ENCODE measurements at regions not wholly inside any gene's neighbourhood (a gene's known extent, or its start where the extent isn't known, plus 50 kb on each side); places are given as distances from the start of the nearest gene placed in this dataset.
"Not testable (repeated sequence)": the region's sequence is repeated elsewhere in the genome, so short reads cannot be mapped to it uniquely, and the experiment has no call there.

GRCh38 chrX:121407627-121408026 is 360.2 kb downstream of the GLUD2 start:
- no peak for DNase-seq (ENCODE audit: low read depth in 2 of 3, low spot score in 2 of 3)

- DNase-seq (ENCODE audit: low read depth in 2 of 3, low spot score in 2 of 3): not testable (repeated sequence)
Observed at GRCh38 chrX:121431514-121431913, 384.1 kb downstream of the GLUD2 start.

- no peak for DNase-seq (ENCODE audit: low read depth in 2 of 3, low spot score in 2 of 3)
Observed at GRCh38 chrX:121433289-121433688, 385.9 kb downstream of the GLUD2 start.

GRCh38 chrX:121437666-121438065 is 390.3 kb downstream of the GLUD2 start:
- not testable (repeated sequence) for DNase-seq (ENCODE audit: low read depth in 2 of 3, low spot score in 2 of 3)

GRCh38 chrX:121455890-121456289 is 408.5 kb downstream of the GLUD2 start:
- DNase-seq (ENCODE audit: low read depth in 2 of 3, low spot score in 2 of 3): no peak

- no peak for DNase-seq (ENCODE audit: low read depth in 2 of 3, low spot score in 2 of 3)
Observed at GRCh38 chrX:121456315-121456714, 408.9 kb downstream of the GLUD2 start.

- no peak for DNase-seq (ENCODE audit: low read depth in 2 of 3, low spot score in 2 of 3)
Observed at GRCh38 chrX:121457096-121457495, 409.7 kb downstream of the GLUD2 start.

- no peak for DNase-seq (ENCODE audit: low read depth in 2 of 3, low spot score in 2 of 3)
Observed at GRCh38 chrX:121479406-121479805, 432.0 kb downstream of the GLUD2 start.

GRCh38 chrX:121496966-121497365 is 449.6 kb downstream of the GLUD2 start:
- DNase-seq (ENCODE audit: low read depth in 2 of 3, low spot score in 2 of 3): no peak

GRCh38 chrX:121504153-121504552 is 456.7 kb downstream of the GLUD2 start:
- DNase-seq (ENCODE audit: low read depth in 2 of 3, low spot score in 2 of 3): no peak

GRCh38 chrX:121546317-121546716 is 498.9 kb downstream of the GLUD2 start:
- no peak for DNase-seq (ENCODE audit: low read depth in 2 of 3, low spot score in 2 of 3)

- no peak for DNase-seq (ENCODE audit: low read depth in 2 of 3, low spot score in 2 of 3)
Observed at GRCh38 chrX:121558886-121559285, 511.5 kb downstream of the GLUD2 start.

- DNase-seq (ENCODE audit: low read depth in 2 of 3, low spot score in 2 of 3): no peak
Observed at GRCh38 chrX:121562616-121563015, 515.2 kb downstream of the GLUD2 start.

- DNase-seq (ENCODE audit: low read depth in 2 of 3, low spot score in 2 of 3): no peak
Observed at GRCh38 chrX:121569609-121570008, 522.2 kb downstream of the GLUD2 start.

GRCh38 chrX:121570072-121570841 is 522.8 kb downstream of the GLUD2 start:
- DNase-seq (ENCODE audit: low read depth in 2 of 3, low spot score in 2 of 3): no peak

- no peak for DNase-seq (ENCODE audit: low read depth in 2 of 3, low spot score in 2 of 3)
Observed at GRCh38 chrX:121571333-121571732, 523.9 kb downstream of the GLUD2 start.

GRCh38 chrX:121574384-121574783 is 527.0 kb downstream of the GLUD2 start:
- DNase-seq (ENCODE audit: low read depth in 2 of 3, low spot score in 2 of 3): not testable (repeated sequence)

- DNase-seq (ENCODE audit: low read depth in 2 of 3, low spot score in 2 of 3): no peak
Observed at GRCh38 chrX:121579016-121579760, 531.8 kb downstream of the GLUD2 start.

- no peak for DNase-seq (ENCODE audit: low read depth in 2 of 3, low spot score in 2 of 3)
Observed at GRCh38 chrX:121581885-121582284, 534.5 kb downstream of the GLUD2 start.

GRCh38 chrX:121585626-121586025 is 538.2 kb downstream of the GLUD2 start:
- no peak for DNase-seq (ENCODE audit: low read depth in 2 of 3, low spot score in 2 of 3)

- no peak for DNase-seq (ENCODE audit: low read depth in 2 of 3, low spot score in 2 of 3)
Observed at GRCh38 chrX:121592884-121593283, 545.5 kb downstream of the GLUD2 start.

- no peak for DNase-seq (ENCODE audit: low read depth in 2 of 3, low spot score in 2 of 3)
Observed at GRCh38 chrX:121598356-121598755, 550.9 kb downstream of the GLUD2 start.

Measured in activated CD8-positive, alpha-beta memory T cell treated with anti-CD3 and anti-CD28 coated beads for 48 hours (primary cell).